ENCODE measurements at regions not wholly inside any gene's neighbourhood (a gene's known extent, or its start where the extent isn't known, plus 50 kb on each side); places are given as distances from the start of the nearest gene placed in this dataset.

DNA sequence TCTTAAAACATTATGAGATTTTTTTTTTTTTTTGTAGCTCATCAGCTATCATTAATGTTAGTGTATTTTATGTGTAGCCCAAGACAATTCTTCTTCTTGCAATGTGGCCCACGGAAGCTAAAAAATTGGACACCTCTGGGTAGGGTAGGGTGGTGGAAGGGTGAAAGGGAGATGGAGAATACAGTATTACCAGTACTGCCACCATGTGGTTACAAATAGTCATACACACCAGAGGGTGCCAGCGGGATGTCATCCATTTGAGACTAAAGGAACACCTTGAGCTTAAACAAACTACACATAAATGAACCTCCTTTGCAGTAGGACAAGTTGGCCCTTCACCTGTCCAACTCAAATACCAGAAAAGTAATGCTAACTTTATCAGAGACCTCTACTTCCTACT lies 601.9 kb downstream of the HTR1B start:
- TF ChIP-seq, protein P1, sequence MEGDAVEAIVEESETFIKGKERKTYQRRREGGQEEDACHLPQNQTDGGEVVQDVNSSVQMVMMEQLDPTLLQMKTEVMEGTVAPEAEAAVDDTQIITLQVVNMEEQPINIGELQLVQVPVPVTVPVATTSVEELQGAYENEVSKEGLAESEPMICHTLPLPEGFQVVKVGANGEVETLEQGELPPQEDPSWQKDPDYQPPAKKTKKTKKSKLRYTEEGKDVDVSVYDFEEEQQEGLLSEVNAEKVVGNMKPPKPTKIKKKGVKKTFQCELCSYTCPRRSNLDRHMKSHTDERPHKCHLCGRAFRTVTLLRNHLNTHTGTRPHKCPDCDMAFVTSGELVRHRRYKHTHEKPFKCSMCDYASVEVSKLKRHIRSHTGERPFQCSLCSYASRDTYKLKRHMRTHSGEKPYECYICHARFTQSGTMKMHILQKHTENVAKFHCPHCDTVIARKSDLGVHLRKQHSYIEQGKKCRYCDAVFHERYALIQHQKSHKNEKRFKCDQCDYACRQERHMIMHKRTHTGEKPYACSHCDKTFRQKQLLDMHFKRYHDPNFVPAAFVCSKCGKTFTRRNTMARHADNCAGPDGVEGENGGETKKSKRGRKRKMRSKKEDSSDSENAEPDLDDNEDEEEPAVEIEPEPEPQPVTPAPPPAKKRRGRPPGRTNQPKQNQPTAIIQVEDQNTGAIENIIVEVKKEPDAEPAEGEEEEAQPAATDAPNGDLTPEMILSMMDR (IDR thresholded peaks at IDR 0.05; ENCODE audit: low read depth, low read length), result peak; percentile 62
- no peak for TF ChIP-seq EZH2phosphoT487 (IDR thresholded peaks at IDR 0.05; ENCODE audit: low read depth)

Data from OCI-LY3 (cell line).